PFSK-1 (cell line): ENCODE measurements at regions not wholly inside any gene's neighbourhood (a gene's known extent, or its start where the extent isn't known, plus 50 kb on each side); places are given as distances from the start of the nearest gene placed in this dataset.

Source experiments
- POLR2AphosphoS5 ChIP-seq: IDR thresholded peaks from 2 replicates; pipeline ENCODE4 v1.6.1; 2012; ENCODE audit warnings: low read depth, mild to moderate bottlenecking, control low read depth, low read length, moderate library complexity
- REST ChIP-seq, 2 experiments: IDR thresholded peaks; 2 replicates each; pipeline versions ENCODE4 v1.6.1 to v1.8.0; 2011 to 2012; ENCODE audit warnings: low read depth in 2 of 2, low read length in 2 of 2, control low read depth in 1 of 2, inconsistent platforms in 1 of 2, mild to moderate bottlenecking in 1 of 2, moderate library complexity in 1 of 2; ENCODE audit not compliant: insufficient read depth in 1 of 2
- SIN3A ChIP-seq: IDR thresholded peaks from 2 replicates; pipeline ENCODE4 v1.6.1; 2012; ENCODE audit warnings: mild to moderate bottlenecking, low read length, moderate library complexity, borderline replicate concordance; ENCODE audit not compliant: insufficient read depth
- TAF1 ChIP-seq: IDR thresholded peaks from 2 replicates; pipeline ENCODE4 v1.6.1; 2012; ENCODE audit warnings: low read length, control low read depth, borderline replicate concordance; ENCODE audit not compliant: insufficient read depth

DNA sequence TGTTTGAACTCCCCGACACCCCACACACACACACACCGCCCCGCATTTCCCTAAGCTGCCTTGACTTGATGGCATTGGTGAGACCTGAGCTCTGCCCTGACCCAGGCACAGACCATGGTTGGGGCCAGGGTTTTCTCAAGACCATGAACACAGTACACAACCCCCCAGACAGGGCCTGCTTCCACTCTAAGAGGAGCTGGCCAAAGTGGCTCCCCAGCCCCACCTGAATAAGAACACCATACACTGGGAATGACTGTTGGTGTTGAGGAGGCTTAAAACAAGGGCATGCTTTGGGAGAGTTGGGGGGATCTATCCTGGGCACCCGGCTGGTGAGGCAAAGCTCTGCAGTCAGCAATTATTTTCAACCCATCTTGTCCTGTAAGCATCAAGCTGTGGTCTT lies 77.6 kb upstream of the SYT6 start:
- TF ChIP-seq POLR2AphosphoS5: no peak
- no peak for TF ChIP-seq TAF1
- TF ChIP-seq SIN3A: no peak
- TF ChIP-seq REST (IDR thresholded peaks at IDR 0.05; ENCODE audit: insufficient read depth in 1 of 2, low read depth in 2 of 2, low read length in 2 of 2): no peak
